ENCODE measurements at regions not wholly inside any gene's neighbourhood (a gene's known extent, or its start where the extent isn't known, plus 50 kb on each side); places are given as distances from the start of the nearest gene placed in this dataset.
"Not testable (repeated sequence)": the region's sequence is repeated elsewhere in the genome, so short reads cannot be mapped to it uniquely, and the experiment has no call there.

- no peak overlapping the region for H3K4me3 ChIP-seq (ENCODE audit: low read depth, low read length)
Measured at GRCh38 chr10:62939698-62940097, 123.5 kb upstream of the EGR2 start.

GRCh38 chr10:62938672-62939071 lies 122.5 kb upstream of the EGR2 start:
- no peak overlapping the region for H3K4me3 ChIP-seq (ENCODE audit: low read depth, low read length)
- DNase-seq (ENCODE audit: low read depth): no peak

More at GRCh38 chr10:62939698-62940097, 123.5 kb upstream of the EGR2 start:
- DNase-seq (ENCODE audit: low read depth): no peak

- DNase-seq (ENCODE audit: low read depth): no peak
- no peak overlapping the region for H3K4me3 ChIP-seq (ENCODE audit: low read depth, low read length)
Measured at GRCh38 chr10:62937674-62938073, 121.5 kb upstream of the EGR2 start.

GRCh38 chr10:62935022-62935421 lies 118.9 kb upstream of the EGR2 start:
- no peak for DNase-seq (ENCODE audit: low read depth)
- H3K4me3 ChIP-seq (ENCODE audit: low read depth, low read length): no peak overlapping the region

- no peak for DNase-seq (ENCODE audit: low read depth)
- H3K4me3 ChIP-seq (ENCODE audit: low read depth, low read length): no peak overlapping the region
Measured at GRCh38 chr10:62934258-62934657, 118.1 kb upstream of the EGR2 start.

- not testable (repeated sequence) for H3K4me3 ChIP-seq (ENCODE audit: low read depth, low read length); DNase-seq (ENCODE audit: low read depth)
Measured at GRCh38 chr10:62928763-62929162, 112.6 kb upstream of the EGR2 start.

GRCh38 chr10:62926407-62926806 lies 110.2 kb upstream of the EGR2 start:
- no peak for DNase-seq (ENCODE audit: low read depth)
- H3K4me3 ChIP-seq (ENCODE audit: low read depth, low read length): no peak overlapping the region

- DNase-seq (ENCODE audit: low read depth): no peak
- no peak overlapping the region for H3K4me3 ChIP-seq (ENCODE audit: low read depth, low read length)
Measured at GRCh38 chr10:62924344-62924748, 108.2 kb upstream of the EGR2 start.

- no peak for DNase-seq (ENCODE audit: low read depth)
Measured at GRCh38 chr10:62919776-62920175, 103.6 kb upstream of the EGR2 start.

GRCh38 chr10:62917475-62918238 lies 101.5 kb upstream of the EGR2 start:
- DNase-seq (ENCODE audit: low read depth): no peak

More at GRCh38 chr10:62919776-62920175, 103.6 kb upstream of the EGR2 start:
- H3K4me3 ChIP-seq (ENCODE audit: low read depth, low read length): no peak overlapping the region

GRCh38 chr10:62916141-62916603 lies 100.0 kb upstream of the EGR2 start:
- H3K4me3 ChIP-seq (ENCODE audit: low read depth, low read length): no peak overlapping the region
- peak; percentile 88 for DNase-seq (ENCODE audit: low read depth)

More at GRCh38 chr10:62917475-62918238, 101.5 kb upstream of the EGR2 start:
- no peak overlapping the region for H3K4me3 ChIP-seq (ENCODE audit: low read depth, low read length)

GRCh38 chr10:62915158-62915557 lies 99.0 kb upstream of the EGR2 start:
- H3K4me3 ChIP-seq (ENCODE audit: low read depth, low read length): no peak overlapping the region
- no peak for DNase-seq (ENCODE audit: low read depth)

GRCh38 chr10:62912086-62912485 lies 95.9 kb upstream of the EGR2 start:
- DNase-seq (ENCODE audit: low read depth): no peak
- no peak overlapping the region for H3K4me3 ChIP-seq (ENCODE audit: low read depth, low read length)

- no peak for DNase-seq (ENCODE audit: low read depth)
- H3K4me3 ChIP-seq (ENCODE audit: low read depth, low read length): no peak overlapping the region
Measured at GRCh38 chr10:62911210-62911963, 95.2 kb upstream of the EGR2 start.

- H3K4me3 ChIP-seq (ENCODE audit: low read depth, low read length): no peak overlapping the region
- DNase-seq (ENCODE audit: low read depth): no peak
Measured at GRCh38 chr10:62907470-62908212, 91.5 kb upstream of the EGR2 start.

- no peak overlapping the region for H3K4me3 ChIP-seq (ENCODE audit: low read depth, low read length)
- DNase-seq (ENCODE audit: low read depth): no peak
Measured at GRCh38 chr10:62904281-62904875, 88.2 kb upstream of the EGR2 start.

GRCh38 chr10:62903828-62904227 lies 87.7 kb upstream of the EGR2 start:
- H3K4me3 ChIP-seq (ENCODE audit: low read depth, low read length): no peak overlapping the region
- DNase-seq (ENCODE audit: low read depth): no peak

- no peak for DNase-seq (ENCODE audit: low read depth)
- no peak overlapping the region for H3K4me3 ChIP-seq (ENCODE audit: low read depth, low read length)
Measured at GRCh38 chr10:62900829-62901571, 84.8 kb upstream of the EGR2 start.

- DNase-seq (ENCODE audit: low read depth): no peak
- H3K4me3 ChIP-seq (ENCODE audit: low read depth, low read length): no peak overlapping the region
Measured at GRCh38 chr10:62899311-62899710, 83.1 kb upstream of the EGR2 start.
